Omental fat pad (tissue), 3 donors: ENCODE measurements at regions not wholly inside any gene's neighbourhood (a gene's known extent, or its start where the extent isn't known, plus 50 kb on each side); places are given as distances from the start of the nearest gene placed in this dataset.
"Not testable (repeated sequence)": the region's sequence is repeated elsewhere in the genome, so short reads cannot be mapped to it uniquely, and the experiment has no call there.

Experiments
- ATAC-seq: fragments of 150-250 bp; one replicate; pipeline ENCODE4 v1.9.1; 2016; ENCODE audit warnings: mild to moderate bottlenecking, moderate library complexity; ENCODE audit not compliant: low FRiP score
- DNase-seq: peaks from one replicate; pipeline ENCODE4 v3.0.0-alpha.2; 2019; ENCODE audit warnings: low spot score
- TF ChIP-seq, protein P1 (sequence below), 3 donors: fragments of 450-650 bp; IDR thresholded peaks; one replicate each; pipeline ENCODE4 v1.5.1; 2016 to 2017; ENCODE audit warnings: antibody characterized with exemption in 3 of 3, mild to moderate bottlenecking in 3 of 3, moderate library complexity in 2 of 3

DNA sequence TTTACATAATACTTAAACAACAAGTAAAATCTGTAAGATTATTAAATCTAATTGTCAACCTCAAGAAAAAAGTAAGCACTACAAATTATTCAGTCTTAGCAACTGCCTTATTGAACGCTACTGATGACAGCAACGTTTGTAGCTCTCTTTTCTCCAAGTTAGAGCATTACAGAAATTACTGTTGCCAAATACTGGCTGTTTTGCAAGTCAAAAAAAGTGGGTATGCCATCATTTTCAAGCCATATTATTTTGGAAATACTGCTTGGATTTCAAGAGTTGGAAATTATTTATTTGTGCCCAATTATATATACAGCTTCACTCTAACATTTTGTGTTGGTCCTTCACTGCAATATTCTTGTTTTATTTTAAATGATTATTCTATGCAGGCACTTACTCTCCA, 221.7 kb downstream of the CXXC4 start:
- ATAC-seq (no peak), DNase-seq (no peak)
- TF ChIP-seq, protein P1, sequence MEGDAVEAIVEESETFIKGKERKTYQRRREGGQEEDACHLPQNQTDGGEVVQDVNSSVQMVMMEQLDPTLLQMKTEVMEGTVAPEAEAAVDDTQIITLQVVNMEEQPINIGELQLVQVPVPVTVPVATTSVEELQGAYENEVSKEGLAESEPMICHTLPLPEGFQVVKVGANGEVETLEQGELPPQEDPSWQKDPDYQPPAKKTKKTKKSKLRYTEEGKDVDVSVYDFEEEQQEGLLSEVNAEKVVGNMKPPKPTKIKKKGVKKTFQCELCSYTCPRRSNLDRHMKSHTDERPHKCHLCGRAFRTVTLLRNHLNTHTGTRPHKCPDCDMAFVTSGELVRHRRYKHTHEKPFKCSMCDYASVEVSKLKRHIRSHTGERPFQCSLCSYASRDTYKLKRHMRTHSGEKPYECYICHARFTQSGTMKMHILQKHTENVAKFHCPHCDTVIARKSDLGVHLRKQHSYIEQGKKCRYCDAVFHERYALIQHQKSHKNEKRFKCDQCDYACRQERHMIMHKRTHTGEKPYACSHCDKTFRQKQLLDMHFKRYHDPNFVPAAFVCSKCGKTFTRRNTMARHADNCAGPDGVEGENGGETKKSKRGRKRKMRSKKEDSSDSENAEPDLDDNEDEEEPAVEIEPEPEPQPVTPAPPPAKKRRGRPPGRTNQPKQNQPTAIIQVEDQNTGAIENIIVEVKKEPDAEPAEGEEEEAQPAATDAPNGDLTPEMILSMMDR (IDR thresholded peaks at IDR 0.05), result no peak

DNA sequence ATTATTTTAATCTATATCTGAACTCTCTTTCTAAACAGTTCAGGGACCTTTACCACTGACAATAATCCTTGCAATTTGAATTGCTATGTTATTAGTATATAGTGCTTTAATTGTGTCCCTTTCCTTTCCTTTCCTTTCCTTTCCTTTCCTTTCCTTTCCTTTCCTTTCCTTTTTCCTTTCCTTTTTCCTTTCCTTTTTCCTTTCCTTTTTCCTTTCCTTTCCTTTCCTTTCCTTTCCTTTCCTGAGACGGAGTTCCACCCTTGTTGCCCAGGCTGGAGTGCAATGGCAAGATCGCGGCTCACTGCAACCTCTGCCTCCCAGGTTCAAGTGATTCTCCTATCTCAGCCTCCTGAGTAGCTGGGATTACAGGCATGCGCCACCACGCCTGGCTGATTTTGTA, 225.1 kb downstream of the CXXC4 start:
- not testable (repeated sequence) for ATAC-seq

DNA sequence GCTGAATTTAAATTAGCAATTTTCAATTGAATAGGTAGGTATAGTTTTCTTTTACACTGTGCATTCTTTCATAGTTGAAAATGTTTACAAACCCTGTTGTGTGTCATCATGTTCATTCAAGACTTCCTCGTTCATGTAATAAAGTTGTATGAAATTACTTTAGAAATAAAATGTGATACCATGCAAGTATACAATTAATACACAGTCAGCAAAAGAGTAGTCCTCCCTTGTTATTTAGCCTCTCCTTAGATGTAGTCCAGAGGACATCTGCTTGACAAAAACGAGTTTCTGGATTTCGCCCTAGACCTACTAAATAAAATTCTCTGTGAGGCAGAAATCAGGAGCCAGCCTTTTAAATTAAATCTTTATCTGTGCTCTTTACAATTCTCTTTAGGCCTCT, 231.6 kb downstream of the CXXC4 start:
- TF ChIP-seq, protein P1 (IDR thresholded peaks at IDR 0.05), result no peak
- ATAC-seq (no peak), DNase-seq (no peak)

More for the DNA sequence above, 225.1 kb downstream of the CXXC4 start:
- not testable (repeated sequence) for DNase-seq

DNA sequence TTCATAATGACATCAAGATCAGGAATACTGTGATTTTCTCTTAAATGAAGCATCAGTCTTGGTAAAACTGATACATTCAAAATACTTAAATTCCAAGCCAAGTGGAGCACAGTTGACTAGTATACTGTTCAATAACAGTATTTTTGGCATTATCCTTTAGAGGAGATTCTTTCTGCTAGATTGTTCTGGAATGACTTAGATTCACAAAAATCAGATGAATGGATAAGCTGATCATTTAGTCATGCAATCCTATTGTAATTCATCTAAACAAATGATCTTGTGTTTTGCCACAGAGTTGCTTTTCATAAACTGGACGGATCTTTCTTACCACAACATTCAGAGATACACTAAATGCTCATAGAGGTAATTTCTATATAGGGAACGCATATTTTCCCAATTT, 232.0 kb downstream of the CXXC4 start:
- no peak for DNase-seq
- no peak for ATAC-seq
- TF ChIP-seq, protein P1 (IDR thresholded peaks at IDR 0.05), result no peak

DNA sequence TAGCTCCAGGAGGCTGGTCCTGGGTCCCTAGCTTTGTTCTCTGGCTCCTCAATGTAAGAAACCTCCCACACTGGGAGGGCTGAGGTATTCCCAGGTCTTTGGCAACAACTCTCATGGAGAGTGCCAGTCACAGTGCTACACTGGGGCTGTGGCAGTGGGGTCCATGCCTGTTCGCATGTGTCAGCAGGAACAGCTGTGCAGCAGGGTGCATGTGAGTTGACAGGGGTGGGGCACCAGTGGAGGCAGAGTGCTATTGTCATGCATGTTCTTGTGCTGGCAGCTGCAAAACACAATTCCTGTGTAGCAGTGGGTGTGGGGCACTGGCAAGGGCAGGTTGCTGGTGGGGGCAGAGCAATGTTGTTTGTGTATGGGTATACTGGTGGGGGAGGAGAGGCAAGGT, 246.0 kb downstream of the CXXC4 start:
- TF ChIP-seq, protein P1 (IDR thresholded peaks at IDR 0.05), result no peak
- DNase-seq (no peak), ATAC-seq (no peak)

DNA sequence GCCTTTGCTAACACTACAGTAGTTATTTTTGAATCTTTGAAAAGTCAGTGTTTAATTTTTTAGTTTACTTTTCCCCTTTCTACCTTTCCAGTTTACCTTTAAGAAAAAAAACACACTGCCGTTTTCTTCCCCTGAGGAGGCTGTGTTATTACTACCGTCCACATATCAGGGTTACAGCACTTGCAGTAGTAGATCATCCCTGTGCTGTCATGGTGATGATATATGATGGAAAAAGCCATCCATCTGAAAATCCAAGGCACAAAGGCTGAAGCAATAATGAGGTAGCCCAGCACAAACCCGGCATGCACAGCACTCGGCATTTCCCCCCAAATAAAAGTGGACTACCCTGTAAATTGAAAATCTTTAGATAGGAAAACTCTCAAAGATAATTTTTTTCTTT, 258.7 kb downstream of the CXXC4 start:
- no peak for DNase-seq
- TF ChIP-seq, protein P1 (IDR thresholded peaks at IDR 0.05), result no peak
- ATAC-seq, result no peak

DNA sequence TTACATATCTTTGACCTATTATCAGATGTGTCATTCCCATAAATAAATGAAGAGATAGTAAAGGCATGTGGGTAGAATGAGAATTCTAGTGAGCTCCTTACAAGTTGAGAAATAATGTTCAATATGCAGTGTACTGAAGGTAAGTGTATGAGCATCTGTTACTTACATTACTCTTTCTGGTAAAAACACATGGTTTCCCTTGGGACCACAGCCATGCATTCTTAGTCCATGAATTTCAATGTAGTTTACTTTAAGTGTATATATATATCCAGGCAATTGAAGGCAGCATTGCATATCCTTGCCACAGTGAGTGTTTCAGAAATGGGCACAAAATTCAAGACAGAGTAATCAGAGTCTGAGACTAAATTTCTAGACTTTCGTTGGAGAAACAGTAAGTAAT, 277.2 kb downstream of the CXXC4 start:
- ATAC-seq (no peak), DNase-seq (no peak)
- TF ChIP-seq, protein P1 (IDR thresholded peaks at IDR 0.05), result no peak

DNA sequence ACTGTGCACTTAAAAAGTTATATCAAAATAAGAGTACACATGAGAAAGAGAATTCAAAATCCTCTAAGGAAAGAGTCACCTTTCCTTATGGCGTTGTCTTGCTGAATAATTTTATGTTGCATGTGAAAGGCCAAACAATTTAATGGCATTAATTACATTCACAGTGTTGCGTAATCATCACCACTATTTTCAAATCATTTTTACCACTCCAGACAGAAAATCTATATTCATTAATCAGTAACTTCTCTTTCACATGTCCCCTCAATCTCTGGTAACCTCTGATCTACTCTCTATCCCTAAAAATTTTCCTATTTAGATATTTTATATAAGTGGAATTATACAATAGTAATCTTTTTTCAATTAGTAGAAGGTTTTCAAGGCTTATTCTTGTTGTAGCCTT, 283.0 kb downstream of the CXXC4 start:
- ATAC-seq (no peak), DNase-seq (no peak)
- TF ChIP-seq, protein P1 (IDR thresholded peaks at IDR 0.05), result no peak
